ENCODE measurements at regions not wholly inside any gene's neighbourhood (a gene's known extent, or its start where the extent isn't known, plus 50 kb on each side); places are given as distances from the start of the nearest gene placed in this dataset.

GRCh38 chr16:85394456-85395206 lies 218.5 kb upstream of the GSE1 start:
- no peak for DNase-seq

DNA sequence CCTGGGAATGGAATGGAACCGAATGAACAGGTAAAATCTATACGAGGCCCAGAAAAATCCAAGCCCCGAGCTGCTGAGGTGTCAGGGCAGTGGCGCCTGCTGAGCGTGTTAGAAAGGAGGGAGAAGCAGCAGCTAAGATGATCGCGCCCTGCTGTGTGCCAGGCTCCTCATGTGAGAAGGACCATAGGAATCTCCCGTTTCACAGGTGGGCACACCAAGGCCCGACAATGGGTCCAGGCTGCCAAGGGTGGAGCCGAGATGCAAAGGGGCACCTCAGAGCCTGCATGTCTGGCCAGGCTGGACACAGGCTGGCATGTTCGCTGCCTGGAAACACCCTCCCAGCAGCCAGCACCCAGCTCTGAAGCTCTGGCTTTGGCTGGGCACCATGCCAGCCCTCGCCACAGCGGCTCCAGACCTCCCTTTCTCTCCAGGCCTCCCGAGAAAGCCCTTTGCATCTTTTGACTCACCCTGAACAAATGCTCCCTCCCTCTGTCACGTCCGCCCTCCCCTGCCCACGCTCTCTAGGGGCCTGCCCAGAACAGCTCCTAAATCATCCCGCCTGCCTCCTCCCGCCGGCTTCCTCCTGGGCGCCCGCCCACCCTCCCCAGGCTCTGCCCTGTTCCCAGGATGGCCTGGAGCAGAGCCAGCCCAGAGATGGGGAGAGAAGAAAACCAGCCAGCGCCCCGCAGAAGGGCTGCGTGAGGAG lies 217.8 kb upstream of the GSE1 start:
- no peak for DNase-seq

- no peak for DNase-seq
Observed at GRCh38 chr16:85395913-85396878, 216.9 kb upstream of the GSE1 start.

GRCh38 chr16:85396879-85397871 lies 215.9 kb upstream of the GSE1 start:
- DNase-seq: no peak

DNA sequence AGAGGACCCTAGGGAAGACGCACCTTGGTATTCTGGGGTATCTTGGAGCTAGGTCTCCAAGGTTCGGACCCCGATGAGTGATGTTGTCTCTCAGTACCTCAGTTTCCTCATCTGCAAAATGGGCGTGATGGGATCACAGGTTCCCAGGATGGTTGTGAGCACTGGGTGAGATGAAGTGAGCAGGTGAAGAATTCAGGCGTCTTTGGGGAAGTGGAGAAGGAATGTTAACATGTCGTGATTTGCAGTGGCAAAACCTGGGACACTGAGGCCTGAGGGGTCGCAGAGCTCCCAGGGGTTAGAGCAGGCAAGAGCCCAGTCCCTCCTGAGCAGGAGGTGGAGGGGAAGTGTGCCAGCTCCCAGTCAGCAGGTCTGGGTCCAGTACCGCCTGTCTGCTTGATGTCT lies 215.1 kb upstream of the GSE1 start:
- DNase-seq: no peak

- DNase-seq: no peak
Observed at GRCh38 chr16:85398688-85399582, 214.2 kb upstream of the GSE1 start.

DNA sequence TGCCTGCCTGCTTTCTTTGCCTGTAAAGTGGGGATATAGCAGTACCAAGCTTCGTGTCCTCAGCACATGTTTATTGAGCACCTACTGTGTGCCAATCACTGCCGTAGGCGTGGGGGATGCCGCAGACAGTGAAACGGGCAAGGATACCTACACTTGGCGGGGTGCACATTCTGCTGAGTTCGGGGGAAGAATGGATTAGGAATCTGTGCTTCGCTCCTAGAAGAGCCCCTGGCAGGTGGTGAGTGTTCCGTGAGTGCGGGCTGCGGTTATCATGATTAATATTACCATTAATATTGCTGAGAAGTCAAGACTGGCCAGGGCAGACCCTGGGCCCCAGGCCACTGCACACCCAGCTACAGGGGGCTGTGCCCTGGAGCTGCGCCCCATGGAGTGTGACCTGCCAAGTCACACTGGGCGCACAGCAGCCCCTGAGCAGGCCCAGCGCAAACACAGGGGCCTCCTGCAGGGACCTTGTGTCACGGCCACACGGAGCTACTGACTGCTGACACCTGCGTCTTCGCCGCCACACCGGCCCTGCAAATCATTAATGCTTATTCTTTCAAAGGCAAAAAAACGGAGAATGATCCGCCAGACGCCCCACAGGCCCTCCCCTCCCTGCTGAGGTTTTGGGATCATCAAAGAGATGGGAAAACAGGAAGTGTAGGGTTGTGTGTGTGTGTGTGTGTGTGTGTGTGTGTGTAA lies 213.4 kb upstream of the GSE1 start:
- no peak for DNase-seq

GRCh38 chr16:85400305-85401205 lies 212.6 kb upstream of the GSE1 start:
- no peak for DNase-seq

GRCh38 chr16:85401370-85401916 lies 211.7 kb upstream of the GSE1 start:
- no peak for DNase-seq

DNA sequence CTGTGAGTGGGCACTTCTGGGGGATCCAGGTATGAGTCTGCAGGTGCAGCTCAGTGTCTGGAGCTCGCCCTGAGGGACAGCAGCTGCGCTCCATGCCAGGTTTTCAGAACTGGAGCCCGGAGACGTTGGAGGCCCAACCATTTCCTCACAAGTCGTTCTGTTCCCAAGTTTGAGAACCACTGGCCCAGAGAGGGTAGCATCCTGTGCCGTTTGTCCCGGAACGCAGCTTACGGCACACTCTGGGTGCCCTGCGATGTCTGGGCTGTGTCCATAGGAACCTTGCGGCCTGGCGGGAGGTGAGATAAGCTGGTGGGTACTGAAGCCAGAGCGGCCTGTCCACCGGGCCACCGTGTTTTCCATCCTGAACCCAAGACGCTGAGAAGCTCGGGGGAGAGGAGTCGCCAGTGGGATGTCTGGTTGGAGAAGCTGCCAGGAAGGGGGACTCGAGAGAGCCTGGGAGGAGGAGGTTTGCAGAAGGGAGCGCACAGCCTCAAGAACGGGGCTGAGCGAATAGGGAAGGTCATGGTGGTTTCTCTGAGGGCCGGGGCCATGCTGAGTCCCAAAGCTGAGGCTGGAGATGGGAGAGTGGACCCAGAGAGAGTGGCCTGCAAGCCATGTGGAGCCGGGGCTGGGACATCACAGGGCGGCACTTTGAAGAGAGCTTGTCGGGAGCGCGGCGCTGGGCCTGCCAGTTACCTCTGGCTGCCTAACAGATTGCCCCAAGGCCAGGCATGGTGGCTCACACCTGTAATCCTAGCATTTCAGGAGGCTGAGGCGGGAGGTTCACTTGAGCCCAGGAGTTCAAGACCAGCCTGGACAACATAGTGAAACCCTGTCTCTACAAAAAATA lies 211.0 kb upstream of the GSE1 start:
- no peak for DNase-seq

GRCh38 chr16:85402910-85403692 lies 210.0 kb upstream of the GSE1 start:
- no peak for DNase-seq

- DNase-seq: no peak
Observed at GRCh38 chr16:85403693-85404092, 209.4 kb upstream of the GSE1 start.

DNA sequence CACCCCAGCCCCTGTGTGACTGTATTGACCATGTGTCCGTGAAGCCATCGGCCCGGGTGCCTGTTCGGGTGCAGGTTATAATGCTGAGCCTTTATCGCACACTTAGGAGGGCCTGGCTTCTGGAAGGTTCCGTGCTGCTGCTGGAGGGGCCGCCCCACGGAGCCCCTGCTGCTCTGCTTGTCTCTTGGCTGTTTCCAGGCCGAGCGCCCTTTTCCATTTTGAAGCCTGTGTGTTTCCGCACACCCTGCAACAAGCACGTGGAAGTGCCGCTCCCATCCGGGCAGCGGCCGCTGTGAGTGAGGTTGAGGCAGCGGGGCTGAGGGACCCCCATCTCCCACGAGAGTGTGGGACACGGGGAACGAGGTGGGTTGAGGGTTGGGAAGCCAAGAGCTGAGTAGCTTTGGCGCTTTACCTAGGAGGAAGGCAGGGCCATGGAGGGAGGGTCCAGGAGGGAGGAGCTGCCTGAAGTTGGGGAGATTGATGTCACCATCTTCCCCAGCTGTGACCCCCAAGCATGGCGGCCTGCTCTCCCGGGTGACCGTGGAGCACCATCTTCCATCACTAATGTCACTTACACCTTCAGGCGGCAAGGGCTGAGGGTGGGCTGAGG lies 200.1 kb upstream of the GSE1 start:
- no peak for DNase-seq

GRCh38 chr16:85413691-85414663 lies 199.1 kb upstream of the GSE1 start:
- DNase-seq: no peak
